Colonic mucosa (tissue), 4 donors: ENCODE measurements at regions not wholly inside any gene's neighbourhood (a gene's known extent, or its start where the extent isn't known, plus 50 kb on each side); places are given as distances from the start of the nearest gene placed in this dataset.

Experiments used
- DNase-seq: peaks from one replicate; pipeline ENCODE4 v3.0.0-alpha.2; 2020
- H3K27ac ChIP-seq: fragments of 200-600 bp; one replicate; pipeline ENCODE4 v1.8.0; 2021
- H3K27me3 ChIP-seq: fragments of 200-600 bp; one replicate; pipeline ENCODE4 v1.8.0; 2021
- H3K36me3 ChIP-seq: fragments of 200-600 bp; one replicate; pipeline ENCODE4 v1.8.0; 2021
- H3K4me1 ChIP-seq: fragments of 200-600 bp; one replicate; pipeline ENCODE4 v1.8.0; 2021; ENCODE audit warnings: mild to moderate bottlenecking
- H3K4me3 ChIP-seq: fragments of 200-600 bp; one replicate; pipeline ENCODE4 v1.8.0; 2021
- H3K9ac ChIP-seq, 2 donors: one replicate each; pipeline ENCODE4 v1.7.0; 2013; ENCODE audit warnings: control low read depth in 2 of 2, low read depth in 2 of 2, low read length in 2 of 2
- H3K9me3 ChIP-seq: fragments of 200-600 bp; one replicate; pipeline ENCODE4 v1.8.0; 2021
- CTCF ChIP-seq: fragments of 200-600 bp; IDR thresholded peaks from one replicate; pipeline ENCODE4 v1.8.0; 2022; ENCODE audit warnings: antibody characterized with exemption, mild to moderate bottlenecking
- intact Hi-C: fragments of 100-400 bp; cut with DNase I; formaldehyde crosslinking; loops from one replicate; pipeline ENCODE4 v1.14.1; 2022
- donor health status: healthy.
- donor health status: DM: no; HTN: no; CAD: no.
- donor health status: DM: no; HTN: no; CAD: no.

DNA sequence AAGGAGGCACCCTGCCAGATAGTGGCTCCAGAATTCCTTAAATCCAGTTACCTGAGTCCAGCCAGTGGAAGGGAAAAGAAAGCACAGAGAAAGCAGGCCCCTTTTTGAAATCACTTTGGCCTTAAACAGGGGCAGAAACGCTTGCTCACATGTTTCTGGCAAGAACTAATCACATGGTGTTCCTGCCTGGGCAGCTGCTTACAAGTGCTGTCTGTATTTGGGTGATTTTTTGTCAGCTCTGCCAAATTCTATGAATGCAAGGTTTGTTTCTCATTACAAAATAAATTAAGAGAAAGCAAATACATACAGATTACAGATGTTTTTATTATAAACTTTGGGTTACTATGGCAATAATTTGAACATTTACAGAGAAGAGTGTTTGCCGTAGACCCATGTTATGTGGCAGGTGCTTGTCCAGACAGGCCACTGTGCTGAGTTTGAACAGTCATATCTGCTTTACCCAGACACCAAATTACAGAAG lies 1237.8 kb downstream of the SLITRK5 start:
- no peak for DNase-seq
- no peak overlapping the region for H3K9ac ChIP-seq
- no peak overlapping the region for H3K27ac ChIP-seq

DNA sequence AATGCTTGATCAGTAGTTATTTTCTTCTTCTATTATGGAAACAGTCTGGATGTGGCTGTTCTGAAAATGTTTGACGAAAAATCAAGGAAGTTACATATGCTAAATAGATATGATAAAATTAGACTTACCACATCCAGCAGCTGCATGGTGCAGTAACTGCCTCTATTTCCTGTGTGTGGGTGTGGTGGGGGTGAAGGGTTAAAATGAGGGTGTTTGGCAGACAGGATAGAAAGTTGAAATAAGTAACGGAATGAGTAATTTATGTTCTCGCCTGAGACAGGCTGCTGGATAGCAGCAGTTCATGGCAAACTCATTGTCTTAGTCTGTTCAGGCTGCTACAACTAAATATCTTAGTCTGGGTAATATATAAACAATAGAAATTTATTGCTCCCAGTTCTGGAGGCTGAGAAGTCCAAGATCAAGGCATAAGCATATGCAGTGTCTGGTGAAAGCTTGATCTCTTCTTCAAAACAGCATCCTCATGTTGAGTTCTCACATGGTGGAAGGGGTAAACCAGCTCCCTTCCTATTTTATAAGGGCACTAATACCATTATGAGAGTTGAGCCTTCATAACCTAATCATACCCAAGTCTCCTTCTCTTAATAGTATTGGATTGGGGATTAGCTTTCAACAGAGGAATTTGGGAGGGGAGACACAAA lies 1248.9 kb downstream of the SLITRK5 start:
- TF ChIP-seq CTCF, result no peak
- no peaks in the 10 kb centered on the region for H3K9me3 ChIP-seq
- DNase-seq, result no peak
- no peak overlapping the region for H3K4me3 ChIP-seq
- H3K36me3 ChIP-seq, result no peaks in the 10 kb centered on the region
- H3K9ac ChIP-seq, result no peak overlapping the region
- H3K27me3 ChIP-seq, result no peaks in the 10 kb centered on the region
- H3K27ac ChIP-seq, result no peak overlapping the region
- intact Hi-C loops, result no loop called here
- no peaks in the 10 kb centered on the region for H3K4me1 ChIP-seq

More for the DNA sequence above, 1237.8 kb downstream of the SLITRK5 start:
- no peaks in the 10 kb centered on the region for H3K9me3 ChIP-seq
- no peak overlapping the region for H3K4me3 ChIP-seq
- no peak for TF ChIP-seq CTCF
- H3K4me1 ChIP-seq, result no peaks in the 10 kb centered on the region
- H3K36me3 ChIP-seq, result no peaks in the 10 kb centered on the region
- H3K27me3 ChIP-seq, result no peaks in the 10 kb centered on the region
- intact Hi-C loops, result no loop called here

DNA sequence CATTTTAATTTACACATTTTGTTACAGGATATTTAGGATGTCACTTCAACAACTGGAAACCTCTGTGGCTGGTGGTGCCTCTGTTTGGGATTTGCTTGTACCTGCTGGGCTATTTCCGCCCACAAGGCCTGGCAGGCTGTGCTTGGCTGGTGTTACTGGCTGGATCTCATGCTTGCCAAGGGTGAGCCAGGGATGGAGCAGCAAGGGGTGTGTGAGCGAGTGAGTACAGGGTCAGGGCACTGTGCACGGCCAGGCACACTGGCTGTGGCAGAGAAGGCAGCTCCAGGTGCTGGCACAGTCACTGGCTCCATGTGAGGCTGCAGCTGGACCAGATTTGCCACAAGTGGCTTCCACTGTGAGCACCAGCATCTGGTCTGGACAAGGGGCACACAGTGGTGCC lies 1254.8 kb downstream of the SLITRK5 start:
- intact Hi-C loops, result no loop called here
- Histone ChIP-seq H3K27ac (no peak overlapping the region), H3K36me3 (no peaks in the 10 kb centered on the region), H3K27me3 (no peaks in the 10 kb centered on the region), H3K4me3 (no peak overlapping the region), H3K9me3 (no peaks in the 10 kb centered on the region), H3K9ac (no peak overlapping the region), H3K4me1 (no peaks in the 10 kb centered on the region)
- no peak for DNase-seq
- TF ChIP-seq CTCF, result no peak

DNA sequence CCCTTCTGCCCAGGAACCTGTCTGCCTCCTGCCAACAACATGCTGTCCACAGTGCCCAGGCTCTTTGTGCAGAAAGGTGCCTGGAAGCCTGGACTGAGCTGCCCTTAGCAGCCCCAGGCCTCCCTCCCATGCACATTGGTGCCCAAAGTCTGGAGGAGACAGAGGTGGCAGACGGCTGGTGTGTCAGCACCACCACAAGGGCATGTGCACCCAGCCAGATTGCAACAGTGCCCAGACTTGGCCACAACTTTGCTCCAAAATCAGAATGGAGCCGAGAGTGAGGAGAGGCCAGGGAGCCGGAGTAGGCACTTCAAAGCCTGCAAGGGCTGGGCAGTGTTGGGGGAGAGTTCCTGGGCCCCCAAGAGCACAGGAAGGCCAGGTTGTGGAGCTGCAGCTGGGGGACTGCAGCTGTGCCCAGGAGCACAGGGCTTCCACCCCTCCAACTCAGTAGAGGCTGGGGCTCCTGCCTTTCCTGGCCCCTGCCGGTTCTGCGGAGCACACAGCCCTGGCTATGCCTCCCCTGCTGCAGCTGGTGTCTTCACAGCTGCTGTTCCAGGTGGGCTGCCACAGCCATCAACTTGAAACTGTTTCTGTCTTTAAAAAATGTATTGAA lies 1255.8 kb downstream of the SLITRK5 start:
- TF ChIP-seq CTCF, result no peak
- H3K9me3 ChIP-seq, result no peaks in the 10 kb centered on the region
- no peak for DNase-seq
- H3K27me3 ChIP-seq, result no peaks in the 10 kb centered on the region
- H3K9ac ChIP-seq, result no peak overlapping the region
- H3K4me1 ChIP-seq, result no peaks in the 10 kb centered on the region
- H3K27ac ChIP-seq, result no peak overlapping the region
- no peak overlapping the region for H3K4me3 ChIP-seq
- intact Hi-C loops, result no loop called here
- no peaks in the 10 kb centered on the region for H3K36me3 ChIP-seq

DNA sequence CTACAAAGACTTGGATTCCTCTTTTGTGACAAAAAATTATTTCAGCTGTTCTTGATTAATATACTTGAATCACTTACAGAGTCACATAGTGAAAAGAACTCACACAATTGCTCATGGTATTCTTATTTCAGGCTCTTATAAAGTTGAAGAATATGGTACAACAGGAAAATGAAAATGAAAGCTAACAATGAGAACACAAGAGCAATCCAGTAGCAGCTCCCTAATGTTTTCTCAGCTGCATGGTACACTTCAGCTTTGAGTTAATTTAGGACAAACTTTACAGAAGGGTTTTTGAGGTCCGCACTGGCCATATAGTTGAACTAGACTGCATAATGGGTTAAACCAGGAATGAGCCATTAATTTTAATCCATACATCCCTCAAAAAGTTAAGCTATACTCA lies 1261.8 kb downstream of the SLITRK5 start:
- Histone ChIP-seq H3K9me3 (no peaks in the 10 kb centered on the region), H3K9ac (no peak overlapping the region), H3K4me1 (no peaks in the 10 kb centered on the region), H3K27me3 (no peaks in the 10 kb centered on the region), H3K36me3 (no peaks in the 10 kb centered on the region), H3K27ac (no peak overlapping the region), H3K4me3 (no peak overlapping the region)
- intact Hi-C loops, result no loop called here
- no peak for DNase-seq
- no peak for TF ChIP-seq CTCF
